Fibroblast of lung (primary cell): ENCODE measurements at regions not wholly inside any gene's neighbourhood (a gene's known extent, or its start where the extent isn't known, plus 50 kb on each side); places are given as distances from the start of the nearest gene placed in this dataset.

ENCODE experiments used
- DNase-seq, 2 donors: peaks; one replicate each; pipeline versions ENCODE4 v3.0.0 to v3.0.0-alpha.2; 2010; ENCODE audit warnings: low read depth in 2 of 2
- H2AFZ ChIP-seq: 2 replicates; pipeline ENCODE4 v1.5.1; 2012; ENCODE audit warnings: low read length, control low read depth, inconsistent platforms
- H3K27ac ChIP-seq: 2 replicates; pipeline ENCODE4 v1.5.1; 2011; ENCODE audit warnings: low read length, control low read depth; ENCODE audit not compliant: insufficient read depth
- H3K27me3 ChIP-seq: 2 replicates; pipeline ENCODE4 v1.5.1; 2011; ENCODE audit warnings: mild to moderate bottlenecking, low read length; ENCODE audit not compliant: control insufficient read depth, insufficient read depth
- H3K36me3 ChIP-seq: 2 replicates; pipeline ENCODE4 v1.5.1; 2011; ENCODE audit warnings: low read length; ENCODE audit not compliant: control insufficient read depth, insufficient read depth
- H3K4me1 ChIP-seq: 2 replicates; pipeline ENCODE4 v1.5.1; 2011; ENCODE audit warnings: low read length; ENCODE audit not compliant: control insufficient read depth, insufficient read depth; ENCODE audit errors: extremely low read depth
- H3K4me2 ChIP-seq: 2 replicates; pipeline ENCODE4 v1.5.1; 2011; ENCODE audit warnings: low read length, control low read depth; ENCODE audit not compliant: insufficient read depth; ENCODE audit errors: extremely low read depth
- H3K4me3 ChIP-seq, 4 experiments: fragments of 200-600 bp in 1 of 4; sonication (generic) in 1 of 4; replicated peaks in 1 of 4; 2 replicates each; pipeline ENCODE4 v1.5.1; 2011 to 2016; ENCODE audit warnings: low read length in 4 of 4, low read depth in 3 of 4, mild to moderate bottlenecking in 3 of 4, control low read depth in 2 of 4, inconsistent platforms in 1 of 4, mixed read lengths in 1 of 4; ENCODE audit not compliant: insufficient read depth in 1 of 4; ENCODE audit errors: control extremely low read depth in 1 of 4
- H3K79me2 ChIP-seq: 2 replicates; pipeline ENCODE4 v1.5.1; 2012; ENCODE audit warnings: mild to moderate bottlenecking, low read length, inconsistent platforms; ENCODE audit not compliant: control insufficient read depth, insufficient read depth
- H3K9ac ChIP-seq: 2 replicates; pipeline ENCODE4 v1.5.1; 2011; ENCODE audit warnings: mild to moderate bottlenecking, low read length, control low read depth; ENCODE audit not compliant: insufficient read depth
- H3K9me3 ChIP-seq: 2 replicates; pipeline ENCODE4 v1.5.1; 2012; ENCODE audit warnings: low read depth, low read length; ENCODE audit not compliant: control insufficient read depth, insufficient read depth
- H4K20me1 ChIP-seq: 2 replicates; pipeline ENCODE4 v1.5.1; 2011; ENCODE audit warnings: low read length; ENCODE audit not compliant: control insufficient read depth, insufficient read depth; ENCODE audit errors: extremely low read depth
- EZH2 ChIP-seq: IDR thresholded peaks from 2 replicates; pipeline ENCODE4 v1.5.1; 2012; ENCODE audit warnings: low read length, control low read depth, mild to moderate bottlenecking; ENCODE audit errors: missing control alignments
- TF ChIP-seq, protein P1 (sequence below), 2 donors: IDR thresholded peaks in 1 of 2; conservative IDR thresholded peaks in 1 of 2; 1 replicate in 1 of 2; 2 replicates in 1 of 2; pipeline ENCODE4 v1.5.1; 2011 to 2012; ENCODE audit warnings: low read length in 2 of 2, control low read depth in 1 of 2, inconsistent platforms in 1 of 2, low read depth in 1 of 2, mild to moderate bottlenecking in 1 of 2

- no peak overlapping the region for H3K4me2 ChIP-seq
- H3K36me3 ChIP-seq = no peaks in the 10 kb centered on the region
- H3K27me3 ChIP-seq = no peaks in the 10 kb centered on the region
- H3K9me3 ChIP-seq = no peaks in the 10 kb centered on the region
- H3K9ac ChIP-seq = no peak overlapping the region
- H3K4me3 ChIP-seq = no peak overlapping the region
- H3K79me2 ChIP-seq = no peaks in the 10 kb centered on the region
- H4K20me1 ChIP-seq = no peaks in the 10 kb centered on the region
- DNase-seq = no peak
- no peak overlapping the region for H3K27ac ChIP-seq
- H2AFZ ChIP-seq = no peak overlapping the region
- H3K4me1 ChIP-seq = no peaks in the 10 kb centered on the region
- TF ChIP-seq EZH2 = no peak
- TF ChIP-seq, protein P1, sequence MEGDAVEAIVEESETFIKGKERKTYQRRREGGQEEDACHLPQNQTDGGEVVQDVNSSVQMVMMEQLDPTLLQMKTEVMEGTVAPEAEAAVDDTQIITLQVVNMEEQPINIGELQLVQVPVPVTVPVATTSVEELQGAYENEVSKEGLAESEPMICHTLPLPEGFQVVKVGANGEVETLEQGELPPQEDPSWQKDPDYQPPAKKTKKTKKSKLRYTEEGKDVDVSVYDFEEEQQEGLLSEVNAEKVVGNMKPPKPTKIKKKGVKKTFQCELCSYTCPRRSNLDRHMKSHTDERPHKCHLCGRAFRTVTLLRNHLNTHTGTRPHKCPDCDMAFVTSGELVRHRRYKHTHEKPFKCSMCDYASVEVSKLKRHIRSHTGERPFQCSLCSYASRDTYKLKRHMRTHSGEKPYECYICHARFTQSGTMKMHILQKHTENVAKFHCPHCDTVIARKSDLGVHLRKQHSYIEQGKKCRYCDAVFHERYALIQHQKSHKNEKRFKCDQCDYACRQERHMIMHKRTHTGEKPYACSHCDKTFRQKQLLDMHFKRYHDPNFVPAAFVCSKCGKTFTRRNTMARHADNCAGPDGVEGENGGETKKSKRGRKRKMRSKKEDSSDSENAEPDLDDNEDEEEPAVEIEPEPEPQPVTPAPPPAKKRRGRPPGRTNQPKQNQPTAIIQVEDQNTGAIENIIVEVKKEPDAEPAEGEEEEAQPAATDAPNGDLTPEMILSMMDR (conservative IDR thresholded peaks at IDR 0.05 in 1 of 2, IDR thresholded peaks at IDR 0.05 in 1 of 2; ENCODE audit: low read depth in 1 of 2, low read length in 2 of 2) = no peak
Observed at GRCh38 chr3:21801631-21802030, 50.6 kb upstream of the ZNF385D start.

DNA sequence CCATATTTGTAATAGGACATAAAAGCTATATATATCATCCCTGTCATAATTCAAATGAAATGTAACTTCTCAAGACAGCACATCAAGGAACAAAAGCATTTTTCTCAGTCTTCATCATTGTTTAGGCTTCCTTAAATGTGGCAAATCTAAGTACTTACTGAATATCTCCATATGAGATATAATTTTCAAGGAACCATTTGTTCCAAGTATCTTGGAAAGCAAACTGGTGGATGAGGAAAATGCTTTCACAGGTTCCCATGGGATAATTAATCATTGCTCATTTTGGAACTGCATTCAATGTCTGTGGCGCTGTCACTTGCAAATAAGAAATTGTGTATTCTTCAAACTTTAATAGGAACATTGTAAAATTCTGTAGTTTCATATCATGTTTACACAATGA is 52.6 kb upstream of the ZNF385D start:
- TF ChIP-seq EZH2 = no peak
- TF ChIP-seq, protein P1 (conservative IDR thresholded peaks at IDR 0.05 in 1 of 2, IDR thresholded peaks at IDR 0.05 in 1 of 2; ENCODE audit: low read depth in 1 of 2, low read length in 2 of 2) = no peak
- no peak for DNase-seq
- H3K36me3 ChIP-seq = no peaks in the 10 kb centered on the region
- H3K9me3 ChIP-seq = no peaks in the 10 kb centered on the region
- no peaks in the 10 kb centered on the region for H4K20me1 ChIP-seq
- H2AFZ ChIP-seq = no peak overlapping the region
- no peaks in the 10 kb centered on the region for H3K27me3 ChIP-seq
- no peak overlapping the region for H3K4me2 ChIP-seq
- no peak overlapping the region for H3K27ac ChIP-seq
- no peaks in the 10 kb centered on the region for H3K79me2 ChIP-seq
- no peak overlapping the region for H3K9ac ChIP-seq
- no peaks in the 10 kb centered on the region for H3K4me1 ChIP-seq
- no peak overlapping the region for H3K4me3 ChIP-seq

GRCh38 chr3:21804330-21804729 is 53.3 kb upstream of the ZNF385D start:
- H3K9ac ChIP-seq = no peak overlapping the region
- H3K4me1 ChIP-seq = no peaks in the 10 kb centered on the region
- H3K9me3 ChIP-seq = no peaks in the 10 kb centered on the region
- no peak overlapping the region for H2AFZ ChIP-seq
- no peaks in the 10 kb centered on the region for H3K27me3 ChIP-seq
- H3K4me3 ChIP-seq = no peak overlapping the region
- H3K27ac ChIP-seq = no peak overlapping the region
- H3K4me2 ChIP-seq = no peak overlapping the region
- H4K20me1 ChIP-seq = no peaks in the 10 kb centered on the region
- no peaks in the 10 kb centered on the region for H3K36me3 ChIP-seq
- no peak for TF ChIP-seq EZH2
- TF ChIP-seq, protein P1 (conservative IDR thresholded peaks at IDR 0.05 in 1 of 2, IDR thresholded peaks at IDR 0.05 in 1 of 2; ENCODE audit: low read depth in 1 of 2, low read length in 2 of 2) = no peak
- no peak for DNase-seq
- H3K79me2 ChIP-seq = no peaks in the 10 kb centered on the region
